Stimulated activated CD4-positive, alpha-beta T cell treated with anti-CD3 and anti-CD28 coated beads, Interleukin-1b, Interleukin-23, amount 100 ng/mL, for 24 hours (primary cell): ENCODE measurements at regions not wholly inside any gene's neighbourhood (a gene's known extent, or its start where the extent isn't known, plus 50 kb on each side); places are given as distances from the start of the nearest gene placed in this dataset.

Experiments used
- DNase-seq, 4 experiments: peaks; one replicate each; pipeline ENCODE4 v3.0.0-alpha.2; 2020; ENCODE audit warnings: low read depth in 4 of 4, low spot score in 1 of 4

DNA sequence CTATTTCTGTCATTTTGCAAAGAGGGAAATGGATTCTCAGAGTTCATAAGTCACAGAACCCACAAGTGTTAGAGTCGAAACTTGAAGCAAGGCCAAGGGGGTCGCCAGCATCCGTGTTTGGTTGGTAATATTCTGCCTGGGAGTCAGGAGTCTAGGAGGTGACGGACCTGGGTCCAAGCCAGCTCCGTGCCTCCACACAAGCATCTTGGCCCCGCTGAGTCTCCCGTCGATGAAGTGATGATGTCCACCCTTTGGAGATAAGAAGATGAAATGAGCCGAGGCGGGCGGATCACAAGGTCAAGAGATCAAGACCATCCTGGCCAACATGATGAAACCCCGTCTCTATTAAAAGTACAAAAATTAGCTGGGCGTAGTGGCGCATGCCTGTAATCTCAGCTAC lies 53.2 kb upstream of the TNRC6C start:
- no peak for DNase-seq

DNA sequence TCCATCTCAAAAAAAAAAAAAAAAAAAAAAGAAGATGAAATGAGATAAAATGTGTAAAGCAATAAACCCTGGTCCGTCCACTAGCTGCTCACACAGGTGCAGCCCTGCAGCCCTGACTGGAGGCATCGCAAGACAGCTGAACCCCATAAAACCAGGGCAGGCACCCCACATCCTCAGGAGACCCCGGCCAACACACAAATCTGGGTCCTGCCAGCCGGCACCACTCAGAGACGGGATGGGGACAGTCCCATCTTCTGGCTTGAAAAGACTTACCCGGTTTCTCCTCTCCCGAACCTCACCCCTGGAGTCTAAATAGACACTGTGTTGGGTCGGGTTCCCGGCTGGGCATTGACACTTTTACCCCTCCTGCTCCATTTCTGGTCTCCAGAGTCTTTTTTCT lies 52.7 kb upstream of the TNRC6C start:
- DNase-seq = no peak

DNA sequence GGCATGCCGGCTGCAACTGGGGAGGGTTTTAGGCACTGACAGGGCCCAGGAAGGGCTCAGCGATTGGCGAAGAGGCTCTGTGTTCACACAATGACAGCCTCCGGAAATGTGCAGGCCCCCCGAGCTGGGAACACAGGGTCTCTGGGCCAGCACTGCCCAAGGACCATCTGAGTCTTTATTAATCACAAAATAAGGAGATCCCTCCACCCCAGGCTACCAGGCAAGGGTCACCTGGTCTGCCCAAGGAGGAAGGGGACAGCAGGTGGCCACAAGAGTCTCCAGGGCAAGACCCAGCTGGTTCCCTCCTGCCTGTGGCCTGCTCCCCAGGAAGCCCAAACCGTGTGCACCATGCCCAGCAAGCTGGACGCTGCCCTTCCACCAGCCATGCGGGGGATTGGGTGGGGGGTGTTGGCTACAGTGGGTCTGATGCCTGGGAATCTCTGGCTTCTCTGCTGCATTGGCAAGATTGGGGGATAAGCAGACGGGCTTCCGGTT lies 52.1 kb upstream of the TNRC6C start:
- no peak for DNase-seq

DNA sequence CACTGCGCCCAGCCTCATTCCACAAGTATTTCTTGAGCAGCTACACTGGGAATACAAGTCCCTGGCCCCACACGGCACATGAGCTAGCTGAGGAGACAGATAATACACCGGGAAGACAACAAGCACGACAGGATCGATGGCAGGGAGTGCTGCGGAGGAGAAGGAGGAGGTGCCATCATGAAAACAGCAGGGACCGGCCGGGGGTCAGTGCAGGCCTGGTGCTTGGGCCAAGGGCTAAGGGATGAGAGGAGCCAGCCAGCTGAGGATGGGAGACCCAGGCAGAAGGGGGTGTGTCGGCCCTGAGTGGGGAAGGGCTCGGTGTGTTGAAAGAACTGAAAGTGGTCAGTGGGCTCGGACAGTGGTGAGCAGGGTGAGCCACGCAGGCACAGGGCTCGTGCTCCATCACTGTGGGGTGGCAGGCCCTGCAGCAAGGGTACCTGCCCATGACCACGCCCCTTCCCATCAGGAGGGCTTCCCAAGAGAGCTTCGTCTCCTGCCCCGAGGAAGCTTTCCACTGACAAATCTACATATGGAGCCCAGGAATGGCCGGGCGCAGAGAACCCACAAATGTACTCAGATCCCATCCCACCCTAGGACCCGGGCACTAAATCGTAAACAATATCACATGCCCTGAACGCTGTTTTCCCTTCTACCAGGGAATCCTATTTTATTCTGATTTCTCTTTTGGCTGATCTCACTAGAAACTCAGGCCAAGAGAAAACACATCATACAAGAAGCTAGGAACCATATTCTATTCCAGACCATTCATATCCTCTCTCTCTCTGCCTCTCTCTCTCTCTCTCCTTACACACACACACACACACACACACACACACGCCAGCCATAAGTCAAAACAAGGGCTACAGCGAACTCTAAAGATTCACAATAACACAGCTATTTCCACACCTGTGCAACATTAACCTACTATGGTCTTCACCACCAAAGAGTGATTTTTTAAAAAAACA lies 50.7 kb upstream of the TNRC6C start:
- DNase-seq = no peak

DNA sequence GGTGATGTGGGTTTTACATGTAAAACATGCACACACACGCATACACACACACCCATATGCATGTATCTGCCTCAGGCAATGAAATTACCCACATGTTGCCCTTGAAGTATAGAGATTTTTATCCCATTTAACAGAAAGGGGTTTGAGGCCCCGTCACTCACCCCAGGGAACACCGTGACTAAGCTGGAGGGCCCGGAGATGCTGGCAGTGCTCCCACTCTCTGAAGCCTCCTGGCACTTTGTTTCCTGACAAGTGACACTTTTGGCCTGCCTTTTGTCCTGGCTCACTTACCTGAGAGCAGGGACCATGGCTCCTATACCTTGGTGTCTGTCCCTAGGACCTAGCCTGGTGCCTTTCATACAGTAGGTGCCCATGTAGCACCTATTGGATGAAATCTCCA lies 50.0 kb upstream of the TNRC6C start:
- DNase-seq = no peak
